Heart left ventricle (tissue), 13 donors: ENCODE measurements at regions not wholly inside any gene's neighbourhood (a gene's known extent, or its start where the extent isn't known, plus 50 kb on each side); places are given as distances from the start of the nearest gene placed in this dataset.

ENCODE experiments used
- POLR2A ChIP-seq, 2 donors: fragments of 450-650 bp; IDR thresholded peaks; one replicate each; pipeline ENCODE4 v1.6.1; 2017; ENCODE audit warnings: antibody characterized with exemption in 2 of 2, mild to moderate bottlenecking in 2 of 2, moderate library complexity in 2 of 2
- TF ChIP-seq, protein P1 (sequence below), 12 donors: fragments of 200-600 bp; sonication (generic) in 4 of 12; IDR thresholded peaks; one replicate each; pipeline versions ENCODE4 v1.5.0 to v1.8.0; 2018 to 2022; ENCODE audit warnings: antibody characterized with exemption in 12 of 12, mild to moderate bottlenecking in 5 of 12
- donor health status: ischemic (EF 13 %, LVEDD 7.1; RV severe dilation, severe dysfunction).
- donor health status: DM: no; HTN: yes; CAD: no.
- donor health status: DM: no; HTN: no; CAD: no.
- donor health status: ischemic (EF 25% LVEDD 6.9; RV normal size, moderate dysfunction).
- donor health status: ischemic (EF 25% LVEDD 5.7; RV mildly dilated, moderate dysfunction).
- donor health status: ischemic (EF 35%, LVEDD 5.7; RV mildly dilated, moderate dysfunction).
- donor health status: nonischemic (EF 11% LVEDD 7.7; RV severe dilation, severe dysfunction).
- donor health status: DM: yes; HTN: yes; CAD: no.
- donor health status: PGD.
- donor health status: ischemic (EF 29% LVEDD 5.4; RV normal size, mild dysfunction).
- donor health status: nonischemic (EF 23%, LVEDD 6.1; RV moderate dilation, normal function).

DNA sequence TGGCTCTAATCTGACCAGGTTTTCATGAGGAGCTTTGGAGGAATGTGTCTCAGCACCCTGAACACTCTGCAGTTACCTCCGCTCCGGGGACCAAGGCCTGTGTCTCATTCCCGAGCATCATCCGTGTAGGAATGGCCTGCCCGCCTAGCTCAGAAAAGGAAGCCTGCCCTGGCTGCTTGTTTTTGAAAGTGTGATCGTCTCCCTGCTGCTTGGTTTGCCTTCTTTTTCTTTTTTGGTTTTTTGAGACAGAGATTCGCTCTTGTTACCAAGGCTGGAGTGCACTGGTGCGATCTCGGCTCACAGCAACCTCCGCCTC is 73.3 kb downstream of the CRLF2 start:
- TF ChIP-seq, protein P1, sequence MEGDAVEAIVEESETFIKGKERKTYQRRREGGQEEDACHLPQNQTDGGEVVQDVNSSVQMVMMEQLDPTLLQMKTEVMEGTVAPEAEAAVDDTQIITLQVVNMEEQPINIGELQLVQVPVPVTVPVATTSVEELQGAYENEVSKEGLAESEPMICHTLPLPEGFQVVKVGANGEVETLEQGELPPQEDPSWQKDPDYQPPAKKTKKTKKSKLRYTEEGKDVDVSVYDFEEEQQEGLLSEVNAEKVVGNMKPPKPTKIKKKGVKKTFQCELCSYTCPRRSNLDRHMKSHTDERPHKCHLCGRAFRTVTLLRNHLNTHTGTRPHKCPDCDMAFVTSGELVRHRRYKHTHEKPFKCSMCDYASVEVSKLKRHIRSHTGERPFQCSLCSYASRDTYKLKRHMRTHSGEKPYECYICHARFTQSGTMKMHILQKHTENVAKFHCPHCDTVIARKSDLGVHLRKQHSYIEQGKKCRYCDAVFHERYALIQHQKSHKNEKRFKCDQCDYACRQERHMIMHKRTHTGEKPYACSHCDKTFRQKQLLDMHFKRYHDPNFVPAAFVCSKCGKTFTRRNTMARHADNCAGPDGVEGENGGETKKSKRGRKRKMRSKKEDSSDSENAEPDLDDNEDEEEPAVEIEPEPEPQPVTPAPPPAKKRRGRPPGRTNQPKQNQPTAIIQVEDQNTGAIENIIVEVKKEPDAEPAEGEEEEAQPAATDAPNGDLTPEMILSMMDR (IDR thresholded peaks at IDR 0.05) = no peak
- TF ChIP-seq POLR2A (IDR thresholded peaks at IDR 0.05) = no peak
